Fibroblast of the aortic adventitia (primary cell): ENCODE measurements at regions not wholly inside any gene's neighbourhood (a gene's known extent, or its start where the extent isn't known, plus 50 kb on each side); places are given as distances from the start of the nearest gene placed in this dataset.

Source experiments
- DNase-seq: peaks from one replicate; pipeline ENCODE4 v3.0.0-alpha.2; 2010; ENCODE audit warnings: low read depth
- H3K4me3 ChIP-seq: 2 replicates; pipeline ENCODE4 v1.5.1; 2011; ENCODE audit warnings: low read depth, mild to moderate bottlenecking, control low read depth, low read length, moderate library complexity
- CTCF ChIP-seq: IDR thresholded peaks from 2 replicates; pipeline ENCODE4 v1.5.1; 2011; ENCODE audit warnings: mild to moderate bottlenecking, low read length, control low read depth, inconsistent platforms; ENCODE audit not compliant: insufficient read depth

DNA sequence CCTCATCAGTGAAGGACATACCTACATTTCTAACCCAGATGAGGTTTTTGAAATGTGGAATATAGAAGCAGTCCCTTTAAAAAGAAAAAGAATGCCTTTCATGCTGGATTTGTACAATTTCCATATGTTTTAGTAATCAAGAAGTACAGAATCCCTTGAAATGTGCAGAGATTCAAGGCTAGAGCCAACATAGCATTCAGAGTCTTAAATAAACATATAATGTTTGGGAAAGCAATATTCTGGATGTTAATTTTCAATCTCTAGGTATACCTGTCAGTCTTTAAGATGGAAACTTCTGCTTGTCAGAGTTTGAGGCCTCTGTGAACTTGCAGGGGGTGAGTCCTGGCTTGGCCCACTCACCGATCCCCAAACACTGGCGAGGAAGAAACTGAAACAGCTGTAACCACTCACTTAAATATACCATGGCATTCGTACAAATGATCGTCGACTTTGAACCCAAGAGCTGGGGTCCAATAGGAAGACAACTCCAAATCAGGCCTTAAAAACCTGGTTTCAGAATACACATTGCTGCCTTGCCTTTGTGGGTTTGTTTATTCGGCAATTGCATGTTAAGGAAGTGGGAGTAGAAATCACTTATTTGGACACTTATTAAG is 132.8 kb upstream of the NCK2 start:
- H3K4me3 ChIP-seq, result no peak overlapping the region
- TF ChIP-seq CTCF, result no peak
- DNase-seq, result no peak

DNA sequence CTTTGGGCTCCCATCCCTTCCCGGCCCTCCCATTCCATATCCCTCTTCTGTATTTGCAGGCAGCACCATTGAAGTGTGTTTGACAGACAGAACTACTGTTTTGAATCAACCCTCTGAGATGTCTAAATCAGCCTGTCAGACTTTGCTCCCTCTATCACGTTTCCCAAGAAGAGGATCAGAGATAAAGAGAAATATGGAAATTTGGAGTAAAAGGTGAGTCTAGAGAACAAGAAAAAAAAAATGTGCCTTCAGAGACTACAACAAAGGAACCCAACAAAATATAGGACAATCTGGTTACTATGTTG is 133.4 kb upstream of the NCK2 start:
- no peak overlapping the region for H3K4me3 ChIP-seq
- DNase-seq, result no peak
- TF ChIP-seq CTCF, result no peak

DNA sequence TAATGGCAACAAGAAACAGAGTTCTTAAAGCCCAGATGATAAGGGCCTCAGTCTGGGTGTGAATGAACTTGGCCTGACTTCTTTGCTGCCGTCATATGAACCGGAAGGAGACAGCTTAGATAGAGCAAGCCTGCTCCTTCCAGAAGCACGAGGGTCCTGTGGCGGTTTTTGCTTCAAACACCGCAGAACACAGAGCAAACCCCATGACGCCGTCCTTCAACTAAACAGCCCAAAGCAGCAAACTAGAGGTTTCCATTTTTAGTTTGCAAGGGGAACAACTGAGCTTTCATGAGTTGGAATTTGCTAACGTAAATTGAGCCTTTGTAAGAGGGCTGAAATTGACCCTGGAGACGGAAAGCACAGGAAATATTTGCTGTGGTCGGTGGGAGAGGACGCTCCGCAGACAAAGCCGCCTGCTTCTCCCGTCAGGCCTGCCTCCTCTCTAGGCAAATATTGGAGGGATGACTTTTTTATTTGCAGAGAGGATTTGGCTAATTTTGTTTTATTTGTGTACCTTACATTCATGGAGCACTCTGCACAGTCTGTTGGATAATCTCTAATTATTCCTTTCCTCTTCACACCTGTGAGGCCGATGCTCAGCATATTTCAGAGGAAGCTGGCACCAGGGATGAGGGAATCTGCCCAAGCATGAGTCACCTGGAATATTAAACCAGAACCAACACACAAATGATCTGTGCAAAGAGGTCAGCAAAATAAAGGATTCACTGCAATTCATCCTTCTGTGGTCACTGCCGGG is 134.0 kb upstream of the NCK2 start:
- H3K4me3 ChIP-seq, result no peak overlapping the region
- no peak for TF ChIP-seq CTCF
- DNase-seq, result no peak

DNA sequence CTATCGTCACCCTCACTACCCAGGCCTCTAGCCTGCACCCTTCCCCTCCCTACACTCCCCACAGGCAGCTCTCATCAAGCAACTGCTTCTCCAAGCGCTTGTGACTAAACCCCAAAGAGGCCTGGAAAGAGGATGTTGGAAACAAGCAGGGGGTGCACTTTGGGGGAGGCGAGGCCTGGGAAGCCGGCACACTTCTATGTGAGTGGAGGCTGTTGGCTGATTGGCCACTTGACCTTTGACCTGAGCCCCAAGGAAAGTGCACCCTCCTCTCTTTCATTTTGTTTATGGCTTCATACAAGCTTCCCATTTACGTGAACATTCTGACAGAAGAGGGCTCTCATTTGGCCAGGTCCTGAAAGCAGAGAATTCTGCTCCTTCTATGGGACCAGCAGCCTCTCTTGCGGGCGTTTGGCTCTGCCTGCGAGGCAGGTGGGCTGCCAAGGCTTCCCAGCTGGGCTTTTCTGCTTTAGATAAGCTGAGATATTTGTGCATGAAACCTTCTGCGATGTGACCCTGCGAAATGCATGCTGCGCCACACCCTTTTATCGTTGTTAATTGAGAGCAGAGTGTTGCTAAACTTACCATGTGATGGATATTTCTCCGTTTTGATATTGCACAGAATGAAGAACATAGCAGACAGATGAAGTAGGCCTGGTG is 134.8 kb upstream of the NCK2 start:
- TF ChIP-seq CTCF, result no peak
- no peak overlapping the region for H3K4me3 ChIP-seq
- DNase-seq, result no peak

GRCh38 chr2:105607920-105608504 is 136.7 kb upstream of the NCK2 start:
- no peak for DNase-seq
- no peak overlapping the region for H3K4me3 ChIP-seq
- no peak for TF ChIP-seq CTCF

GRCh38 chr2:105606081-105606480 is 138.6 kb upstream of the NCK2 start:
- no peak for TF ChIP-seq CTCF
- no peak for DNase-seq
- no peak overlapping the region for H3K4me3 ChIP-seq
